Smooth muscle cell (in vitro differentiated cells): ENCODE measurements at regions not wholly inside any gene's neighbourhood (a gene's known extent, or its start where the extent isn't known, plus 50 kb on each side); places are given as distances from the start of the nearest gene placed in this dataset.

Source experiments
- DNase-seq: peaks from one replicate; lab custom pipeline; 2025; ENCODE audit not compliant: unreplicated experiment; lab: John Stamatoyannopoulos, UW
- H2AFZ ChIP-seq: fragments of 200-600 bp; sonication (generic); 2 replicates; pipeline ENCODE4 v1.6.0; 2016; ENCODE audit warnings: antibody characterized with exemption, low read depth, mild to moderate bottlenecking
- H3F3A ChIP-seq: fragments of 200-600 bp; sonication (generic); 2 replicates; pipeline ENCODE4 v1.6.0; 2017; ENCODE audit warnings: antibody characterized with exemption, low read depth
- H3K27ac ChIP-seq: fragments of 200-600 bp; sonication (generic); 2 replicates; pipeline ENCODE4 v1.5.1; 2016; ENCODE audit warnings: low read depth, mild to moderate bottlenecking
- H3K27me3 ChIP-seq: fragments of 200-600 bp; sonication (generic); 2 replicates; pipeline ENCODE4 v1.6.1; 2016; ENCODE audit warnings: low read depth, mild to moderate bottlenecking
- H3K36me3 ChIP-seq: fragments of 200-600 bp; sonication (generic); 2 replicates; pipeline ENCODE4 v1.5.1; 2016; ENCODE audit warnings: low read depth
- H3K4me1 ChIP-seq: fragments of 200-600 bp; sonication (generic); 2 replicates; pipeline ENCODE4 v1.5.1; 2016; ENCODE audit warnings: low read depth
- H3K4me2 ChIP-seq: fragments of 200-600 bp; sonication (generic); 2 replicates; pipeline ENCODE4 v1.6.0; 2016; ENCODE audit warnings: mild to moderate bottlenecking
- H3K4me3 ChIP-seq: fragments of 200-600 bp; sonication (generic); 2 replicates; pipeline ENCODE4 v1.5.1; 2016; ENCODE audit warnings: mild to moderate bottlenecking
- H3K79me2 ChIP-seq: fragments of 200-600 bp; sonication (generic); 2 replicates; pipeline ENCODE4 v1.6.0; 2016; ENCODE audit warnings: low read depth, mild to moderate bottlenecking
- H3K9ac ChIP-seq: fragments of 200-600 bp; sonication (generic); 2 replicates; pipeline ENCODE4 v1.6.0; 2016; ENCODE audit warnings: low read depth
- H3K9me3 ChIP-seq: fragments of 200-600 bp; sonication (generic); replicated peaks from 2 replicates; pipeline ENCODE4 v1.5.1; 2016; ENCODE audit warnings: low read depth
- H4K20me1 ChIP-seq: fragments of 200-600 bp; sonication (generic); 2 replicates; pipeline ENCODE4 v1.6.0; 2016; ENCODE audit warnings: low read depth
- WGBS: methylation state at CpG from one replicate; pipeline ENCODE4 v1.1.7; 2016; ENCODE audit warnings: low lambda C conversion rate; 5-methylcytosine and 5-hydroxymethylcytosine counted together
- TF ChIP-seq, protein P1 (sequence below): fragments of 200-600 bp; sonication (generic); IDR thresholded peaks from 2 replicates; pipeline ENCODE4 v1.5.1; 2017; ENCODE audit warnings: borderline replicate concordance, mild to moderate bottlenecking, antibody characterized with exemption; ENCODE audit not compliant: insufficient read depth, poor library complexity, severe bottlenecking

DNA sequence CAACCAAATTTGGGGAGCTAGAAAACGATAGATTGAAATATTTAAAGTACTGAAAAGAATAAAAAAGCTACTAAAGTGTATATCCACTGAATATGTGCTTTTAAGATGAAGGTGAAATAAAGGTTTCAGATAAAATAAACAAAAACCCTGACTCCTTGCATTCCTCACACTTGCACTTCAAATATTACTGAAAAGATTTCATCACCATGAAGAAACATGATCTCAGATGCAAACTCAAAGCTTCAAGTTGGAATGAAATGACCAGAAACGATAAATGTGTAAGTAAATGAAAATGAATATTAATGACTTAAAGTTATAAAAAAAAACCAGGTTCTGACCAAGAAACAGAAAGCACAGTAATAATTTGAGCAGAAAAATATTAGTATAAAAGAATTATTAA is 1246.0 kb upstream of the ACVR2A start:
- TF ChIP-seq, protein P1, sequence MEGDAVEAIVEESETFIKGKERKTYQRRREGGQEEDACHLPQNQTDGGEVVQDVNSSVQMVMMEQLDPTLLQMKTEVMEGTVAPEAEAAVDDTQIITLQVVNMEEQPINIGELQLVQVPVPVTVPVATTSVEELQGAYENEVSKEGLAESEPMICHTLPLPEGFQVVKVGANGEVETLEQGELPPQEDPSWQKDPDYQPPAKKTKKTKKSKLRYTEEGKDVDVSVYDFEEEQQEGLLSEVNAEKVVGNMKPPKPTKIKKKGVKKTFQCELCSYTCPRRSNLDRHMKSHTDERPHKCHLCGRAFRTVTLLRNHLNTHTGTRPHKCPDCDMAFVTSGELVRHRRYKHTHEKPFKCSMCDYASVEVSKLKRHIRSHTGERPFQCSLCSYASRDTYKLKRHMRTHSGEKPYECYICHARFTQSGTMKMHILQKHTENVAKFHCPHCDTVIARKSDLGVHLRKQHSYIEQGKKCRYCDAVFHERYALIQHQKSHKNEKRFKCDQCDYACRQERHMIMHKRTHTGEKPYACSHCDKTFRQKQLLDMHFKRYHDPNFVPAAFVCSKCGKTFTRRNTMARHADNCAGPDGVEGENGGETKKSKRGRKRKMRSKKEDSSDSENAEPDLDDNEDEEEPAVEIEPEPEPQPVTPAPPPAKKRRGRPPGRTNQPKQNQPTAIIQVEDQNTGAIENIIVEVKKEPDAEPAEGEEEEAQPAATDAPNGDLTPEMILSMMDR = no peak
- H3K9ac ChIP-seq = no peak overlapping the region
- no peaks in the 10 kb centered on the region for H3K9me3 ChIP-seq
- H3K4me3 ChIP-seq = no peak overlapping the region
- no peaks in the 10 kb centered on the region for H3K4me1 ChIP-seq
- H3K36me3 ChIP-seq = no peaks in the 10 kb centered on the region
- H3K79me2 ChIP-seq = no peaks in the 10 kb centered on the region
- no peak overlapping the region for H2AFZ ChIP-seq
- WGBS = 89% methylated on average over 2 of the region's 2 CpGs
- H3K27ac ChIP-seq = no peak overlapping the region
- H3K27me3 ChIP-seq = no peaks in the 10 kb centered on the region
- H3K4me2 ChIP-seq = no peak overlapping the region
- no peaks in the 10 kb centered on the region for H3F3A ChIP-seq
- DNase-seq = no peak
- H4K20me1 ChIP-seq = no peaks in the 10 kb centered on the region

DNA sequence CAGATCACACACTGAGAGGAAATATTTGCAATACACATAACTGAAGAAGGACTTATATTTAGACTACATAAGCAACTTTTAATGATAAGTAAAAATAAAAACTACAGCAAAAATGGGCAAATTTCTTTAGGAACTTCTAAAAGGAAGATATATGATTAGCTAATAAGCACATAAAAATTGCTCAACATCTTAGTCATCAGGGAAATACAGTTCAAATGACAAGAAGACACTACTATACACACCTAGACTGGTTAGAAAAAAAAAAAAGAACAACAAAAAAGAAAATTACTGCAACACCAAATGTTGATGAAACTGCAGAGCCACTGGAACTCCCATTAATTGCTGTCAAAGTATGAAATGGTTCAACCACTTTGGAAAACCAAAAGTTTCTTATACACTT is 1247.5 kb upstream of the ACVR2A start:
- H3K27ac ChIP-seq = no peak overlapping the region
- TF ChIP-seq, protein P1 = no peak

DNA sequence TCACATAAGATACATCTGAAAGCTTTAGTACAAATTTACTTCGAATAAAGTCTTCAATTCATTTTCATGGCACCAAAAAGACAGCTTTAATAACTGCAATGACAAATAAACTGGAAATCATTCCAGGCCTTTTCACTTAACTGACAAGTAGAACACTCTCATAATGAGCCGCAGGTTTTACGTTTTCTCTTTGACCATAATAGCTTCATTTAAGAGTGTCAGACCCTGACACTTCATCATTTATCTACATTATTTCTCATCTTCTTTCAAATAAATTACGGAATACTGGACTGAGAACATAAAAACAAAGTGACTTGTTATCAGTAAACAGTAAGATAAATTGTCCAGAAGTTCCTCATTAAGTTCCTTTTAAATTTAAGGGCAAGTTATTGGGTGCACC is 1252.9 kb upstream of the ACVR2A start:
- Histone ChIP-seq H2AFZ (peak overlapping the region; percentile 5), H3K4me1 (no peaks in the 10 kb centered on the region), H3F3A (no peaks in the 10 kb centered on the region), H3K4me2 (no peak overlapping the region), H3K27ac (no peak overlapping the region), H3K79me2 (no peaks in the 10 kb centered on the region), H3K4me3 (no peak overlapping the region), H3K9ac (no peak overlapping the region), H3K9me3 (no peaks in the 10 kb centered on the region), H4K20me1 (no peaks in the 10 kb centered on the region), H3K36me3 (no peaks in the 10 kb centered on the region), H3K27me3 (no peaks in the 10 kb centered on the region)
- TF ChIP-seq, protein P1 = no peak
- DNase-seq = no peak
- WGBS = 70% methylated on average over 4 of the region's 4 CpGs

More for the DNA sequence above, 1247.5 kb upstream of the ACVR2A start:
- Histone ChIP-seq H3K79me2 (no peaks in the 10 kb centered on the region), H3K9ac (no peak overlapping the region), H3F3A (no peaks in the 10 kb centered on the region), H3K27me3 (no peaks in the 10 kb centered on the region), H3K4me3 (no peak overlapping the region), H3K36me3 (no peaks in the 10 kb centered on the region), H2AFZ (no peak overlapping the region), H3K4me2 (no peak overlapping the region), H4K20me1 (no peaks in the 10 kb centered on the region), H3K4me1 (no peaks in the 10 kb centered on the region), H3K9me3 (no peaks in the 10 kb centered on the region)
- DNase-seq = no peak

DNA sequence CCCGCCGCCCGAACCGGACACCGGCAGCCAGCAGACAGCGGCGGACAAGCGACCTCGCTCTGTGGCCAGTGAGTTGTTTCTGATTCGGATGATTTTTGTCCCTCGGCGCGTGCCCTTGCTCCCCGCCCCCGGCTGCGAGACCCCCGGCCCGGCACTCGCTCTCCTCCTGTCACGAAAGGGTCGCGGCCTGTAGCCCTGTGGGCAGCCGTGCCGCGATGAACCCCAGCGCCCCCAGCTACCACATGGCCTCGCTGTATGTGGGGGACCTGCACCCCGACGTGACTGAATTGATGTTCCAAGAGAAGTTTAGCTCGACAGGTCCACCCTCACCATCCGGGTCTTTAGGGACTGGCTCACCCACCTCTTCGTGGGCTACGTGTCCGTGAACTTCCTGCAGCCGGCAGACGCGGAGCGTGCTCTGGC is 1257.5 kb upstream of the ACVR2A start:
- TF ChIP-seq, protein P1 = no peak
- no peaks in the 10 kb centered on the region for H3K79me2 ChIP-seq

More for the DNA sequence above, 1257.5 kb upstream of the ACVR2A start:
- Histone ChIP-seq H3K4me2 (no peak overlapping the region), H3K36me3 (no peaks in the 10 kb centered on the region), H3K4me3 (no peak overlapping the region), H3K9ac (no peak overlapping the region), H3F3A (no peaks in the 10 kb centered on the region), H2AFZ (no peak overlapping the region), H4K20me1 (no peaks in the 10 kb centered on the region), H3K4me1 (no peaks in the 10 kb centered on the region), H3K27ac (no peak overlapping the region), H3K27me3 (no peaks in the 10 kb centered on the region), H3K9me3 (no peaks in the 10 kb centered on the region)
- no peak for DNase-seq
- WGBS = 98% methylated on average over 24 of the region's 38 CpGs
